GM18507 (cell line): ENCODE measurements at regions not wholly inside any gene's neighbourhood (a gene's known extent, or its start where the extent isn't known, plus 50 kb on each side); places are given as distances from the start of the nearest gene placed in this dataset.

Experiments
- DNase-seq: peaks from one replicate; pipeline ENCODE4 v3.0.0; 2011; ENCODE audit warnings: low read depth; ENCODE audit not compliant: insufficient read length; ENCODE audit errors: extremely low spot score
- FAIRE-seq: peaks from 2 replicates; lab custom pipeline; 2011; peaks lifted over from hg19 to GRCh38; lab: Jason Lieb, UNC

- FAIRE-seq: no peak
- no peak for DNase-seq
These were observed 93.3 kb upstream of the CALM2 start for GRCh38 chr2:47269316-47270232.

GRCh38 chr2:47267711-47268086, 91.4 kb upstream of the CALM2 start:
- DNase-seq: no peak
- no peak for FAIRE-seq

- no peak for FAIRE-seq
- no peak for DNase-seq
These were observed 90.8 kb upstream of the CALM2 start for GRCh38 chr2:47266939-47267710.

- FAIRE-seq (no peak), DNase-seq (no peak)
These were observed 89.5 kb upstream of the CALM2 start for GRCh38 chr2:47265751-47266231.

- DNase-seq: no peak
- FAIRE-seq: no peak
These were observed 88.8 kb upstream of the CALM2 start for GRCh38 chr2:47265158-47265557.

- no peak for FAIRE-seq
- no peak for DNase-seq
These were observed 88.4 kb upstream of the CALM2 start for GRCh38 chr2:47264686-47265085.

- DNase-seq: no peak
- no peak for FAIRE-seq
These were observed 87.8 kb upstream of the CALM2 start for GRCh38 chr2:47264143-47264542.

GRCh38 chr2:47262657-47263056, 86.3 kb upstream of the CALM2 start:
- DNase-seq (no peak), FAIRE-seq (no peak)

GRCh38 chr2:47260971-47261370, 84.7 kb upstream of the CALM2 start:
- DNase-seq (no peak), FAIRE-seq (no peak)

GRCh38 chr2:47259829-47260228, 83.5 kb upstream of the CALM2 start:
- DNase-seq (no peak), FAIRE-seq (no peak)

- DNase-seq (no peak), FAIRE-seq (no peak)
These were observed 81.6 kb upstream of the CALM2 start for GRCh38 chr2:47257946-47258348.

- DNase-seq (no peak), FAIRE-seq (no peak)
These were observed 80.2 kb upstream of the CALM2 start for GRCh38 chr2:47256416-47257087.

- FAIRE-seq (no peak), DNase-seq (no peak)
These were observed 79.5 kb upstream of the CALM2 start for GRCh38 chr2:47255794-47256193.

GRCh38 chr2:47254464-47254863, 78.2 kb upstream of the CALM2 start:
- no peak for DNase-seq
- FAIRE-seq: no peak

GRCh38 chr2:47253447-47253846, 77.1 kb upstream of the CALM2 start:
- FAIRE-seq (no peak), DNase-seq (no peak)

GRCh38 chr2:47251404-47251675, 75.0 kb upstream of the CALM2 start:
- DNase-seq (no peak), FAIRE-seq (no peak)

GRCh38 chr2:47250586-47251403, 74.5 kb upstream of the CALM2 start:
- FAIRE-seq: no peak

GRCh38 chr2:47249931-47250330, 73.6 kb upstream of the CALM2 start:
- DNase-seq (no peak), FAIRE-seq (no peak)

More at GRCh38 chr2:47250586-47251403, 74.5 kb upstream of the CALM2 start:
- no peak for DNase-seq

GRCh38 chr2:47249157-47249900, 73.0 kb upstream of the CALM2 start:
- FAIRE-seq (no peak), DNase-seq (no peak)
